Ammon's horn (tissue), 1 donor: ENCODE measurements at regions not wholly inside any gene's neighbourhood (a gene's known extent, or its start where the extent isn't known, plus 50 kb on each side); places are given as distances from the start of the nearest gene placed in this dataset.
A peak's percentile ranks its signal among the peaks of the same experiment; 100 is the strongest.

Experiments used
- DNase-seq: peaks from one replicate; pipeline ENCODE4 v3.0.0-alpha.2; 2016; ENCODE audit warnings: low spot score

DNA sequence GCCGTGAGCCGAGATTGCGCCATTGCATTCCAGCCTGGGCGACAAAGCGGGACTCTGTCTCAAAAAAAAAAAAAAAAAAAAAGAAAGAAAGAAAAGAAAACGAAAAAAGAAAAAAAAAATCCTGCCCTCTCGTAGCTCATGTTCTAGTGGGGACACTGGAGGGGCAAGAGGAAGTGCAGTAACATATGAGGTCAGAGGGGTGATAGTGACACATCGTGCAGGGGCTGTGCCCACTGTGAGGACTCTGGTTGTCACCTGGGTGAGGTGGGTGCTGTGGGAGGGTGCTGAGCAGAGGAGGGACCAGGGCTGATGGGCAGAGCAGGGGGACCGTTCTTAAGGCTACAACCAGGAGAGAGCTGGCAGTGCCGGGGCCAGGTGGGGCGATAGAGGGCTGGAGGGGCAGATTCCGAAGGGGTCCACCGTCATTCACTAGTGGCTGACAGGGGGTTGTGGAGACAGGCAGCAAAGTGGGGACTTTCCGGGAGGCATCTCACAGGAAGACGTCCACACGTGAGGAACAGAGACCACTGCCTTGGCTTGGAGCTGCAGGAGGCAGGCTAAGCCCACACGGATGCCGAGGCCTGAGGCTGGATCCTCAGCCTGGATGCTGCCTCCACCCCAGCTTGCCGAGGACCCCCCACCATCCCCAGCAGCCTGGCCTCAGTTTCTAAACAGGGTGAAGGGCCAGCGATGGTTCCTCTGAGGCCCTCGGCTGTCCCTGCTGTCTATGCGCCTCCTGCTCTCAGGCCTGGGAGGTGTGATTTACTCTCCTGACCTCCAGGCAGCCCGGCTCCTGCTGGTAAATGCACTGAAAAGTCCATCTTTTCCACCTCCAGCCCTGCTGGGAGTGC, 154.3 kb upstream of the IQSEC1 start:
- no peak for DNase-seq

DNA sequence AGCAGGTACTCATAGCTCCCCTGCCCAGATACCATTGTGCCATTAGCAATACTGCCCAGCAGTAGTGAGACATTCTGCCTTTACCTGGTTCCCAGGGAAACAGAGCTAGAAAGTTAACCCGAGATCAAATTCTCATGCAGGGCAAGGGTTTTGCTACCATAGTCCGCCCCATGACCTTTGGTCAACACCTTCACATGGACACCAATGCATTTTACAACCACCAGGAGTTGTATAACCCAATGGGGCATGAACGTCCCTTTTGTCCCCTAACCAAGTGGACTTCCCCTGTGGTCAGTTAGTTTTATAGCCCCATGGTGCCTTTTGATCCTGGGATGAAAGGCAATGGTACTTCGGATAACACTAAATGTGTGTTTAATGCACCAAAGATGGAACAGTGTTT, 151.7 kb upstream of the IQSEC1 start:
- DNase-seq, result no peak

DNA sequence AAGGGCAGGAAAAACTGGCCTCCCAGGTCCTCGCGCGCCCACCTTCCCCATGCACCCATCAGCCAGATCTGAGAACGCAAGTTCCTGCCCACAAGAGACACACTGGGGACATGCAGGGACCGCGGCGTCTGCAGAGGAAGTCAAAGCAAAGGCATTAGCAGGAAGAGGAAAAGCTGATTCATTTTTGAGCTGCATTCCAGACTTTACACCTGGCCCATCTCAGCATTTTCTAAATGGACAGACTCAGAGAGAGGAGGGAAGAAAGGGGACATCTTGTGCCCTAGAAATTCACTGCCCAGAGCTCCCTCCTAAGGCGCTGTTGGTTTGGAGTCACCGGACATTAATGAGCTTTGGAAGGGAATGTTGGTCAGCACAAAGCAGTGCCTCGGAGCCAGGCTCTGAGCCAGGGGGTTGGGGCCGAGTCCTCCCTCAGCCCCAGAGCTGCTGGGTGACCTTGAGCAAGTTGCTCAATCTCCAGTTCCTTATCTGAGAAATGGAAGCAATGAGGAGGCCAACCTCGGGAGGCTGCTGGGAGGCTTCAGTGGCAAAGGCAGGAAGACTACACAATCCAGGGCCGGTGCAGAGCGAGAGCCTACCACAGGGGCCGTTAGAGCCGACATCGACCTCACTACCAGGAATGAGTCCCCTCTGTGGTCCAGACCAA, 150.5 kb upstream of the IQSEC1 start:
- DNase-seq, result peak; percentile 34

DNA sequence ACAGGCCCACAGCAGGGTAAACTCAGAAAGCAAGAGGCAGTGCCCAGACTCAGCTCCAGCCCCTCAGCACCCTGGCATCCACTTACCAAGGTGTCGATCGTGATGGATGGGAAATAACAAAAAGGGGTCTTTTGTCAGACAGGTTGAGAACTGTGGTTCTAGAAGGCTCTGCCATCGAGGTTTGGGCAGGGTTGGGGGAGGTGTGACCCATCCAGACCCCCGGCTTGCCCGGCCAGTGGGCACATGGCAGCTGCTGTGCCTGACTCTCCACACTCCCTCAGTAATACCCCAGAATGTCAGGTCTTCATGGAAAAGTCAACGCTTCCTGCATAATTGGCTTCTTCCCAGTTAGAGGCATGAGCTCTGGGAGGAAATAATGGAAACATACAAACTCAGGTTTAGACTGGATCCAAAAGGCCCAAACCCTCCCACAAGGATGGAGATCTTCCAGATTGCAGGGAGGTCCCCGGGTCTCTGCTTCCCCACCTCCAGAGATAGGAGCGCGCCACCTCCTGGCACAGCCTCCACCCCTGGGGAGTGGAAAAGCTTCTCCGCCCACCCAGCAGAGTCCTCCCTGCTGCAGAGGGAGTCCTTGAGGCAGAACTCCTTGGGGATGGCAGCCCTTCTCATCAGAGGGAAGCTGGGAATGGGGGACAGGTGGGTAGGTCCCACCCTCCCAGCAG, 149.8 kb upstream of the IQSEC1 start:
- no peak for DNase-seq

DNA sequence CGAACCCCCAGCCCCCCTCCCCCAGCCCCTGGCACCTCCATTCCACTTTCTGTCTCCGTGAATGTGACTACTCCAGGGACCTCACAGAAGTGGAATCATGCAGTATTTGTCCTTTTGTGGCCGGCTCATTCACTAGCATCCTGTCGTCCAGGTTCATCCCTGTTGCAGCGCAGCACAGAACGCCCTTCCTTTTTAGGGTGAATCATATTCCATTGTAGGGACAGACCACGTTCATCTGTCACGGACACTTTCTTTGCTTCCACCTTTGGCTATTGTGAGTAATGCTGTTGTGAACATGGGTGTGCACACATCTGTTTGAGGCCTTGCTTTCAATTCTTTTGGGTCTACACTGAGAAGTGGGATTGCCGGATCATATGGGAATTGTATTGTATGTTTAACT, 148.9 kb upstream of the IQSEC1 start:
- DNase-seq, result no peak

DNA sequence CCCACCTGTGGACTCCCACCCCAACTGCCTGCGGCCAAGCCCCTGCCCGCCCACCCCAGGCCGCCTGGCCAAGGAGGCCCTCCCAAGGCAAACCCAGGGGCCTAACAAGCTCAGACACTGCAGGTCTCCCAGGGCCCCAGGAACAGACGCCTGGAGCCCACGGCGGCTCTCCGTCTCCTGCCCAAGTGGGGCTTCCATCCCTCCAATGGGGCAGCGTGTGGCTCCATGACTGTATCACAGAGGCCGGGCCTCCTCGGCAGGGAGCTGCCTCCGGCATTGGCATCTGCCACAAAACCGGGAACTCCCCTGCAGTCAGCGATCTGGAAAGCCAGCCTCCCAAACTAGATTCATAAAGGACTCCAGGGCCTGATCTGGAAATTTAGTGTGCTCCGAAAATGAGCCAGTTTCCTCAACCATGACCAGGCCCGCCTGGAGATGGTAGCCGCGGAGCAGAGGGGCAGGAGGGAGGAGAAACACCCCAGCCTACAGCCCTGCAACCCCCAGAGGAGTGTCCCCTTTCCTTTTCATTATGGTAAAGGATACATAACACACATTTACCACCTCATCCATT, 148.3 kb upstream of the IQSEC1 start:
- no peak for DNase-seq

DNA sequence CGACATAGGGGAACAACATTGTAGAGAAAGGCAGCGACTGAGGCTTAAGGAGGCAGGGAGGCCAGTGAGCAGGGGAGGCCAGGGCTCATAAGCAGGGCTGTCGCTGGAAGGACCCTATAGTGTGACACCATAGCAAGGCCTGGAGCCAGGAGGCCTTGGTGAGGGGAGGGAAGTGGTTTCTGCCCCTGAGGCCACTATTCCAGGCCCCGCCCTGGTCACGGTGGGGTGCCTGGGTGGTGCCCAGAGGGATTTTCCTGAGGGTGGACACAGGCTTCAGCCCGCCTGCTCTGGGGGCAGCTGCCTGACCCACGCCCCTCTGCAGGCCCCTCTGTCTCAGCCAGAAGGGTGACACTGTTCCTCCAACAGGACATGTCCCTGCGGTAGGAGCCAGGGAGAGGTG, 147.8 kb upstream of the IQSEC1 start:
- DNase-seq, result no peak

DNA sequence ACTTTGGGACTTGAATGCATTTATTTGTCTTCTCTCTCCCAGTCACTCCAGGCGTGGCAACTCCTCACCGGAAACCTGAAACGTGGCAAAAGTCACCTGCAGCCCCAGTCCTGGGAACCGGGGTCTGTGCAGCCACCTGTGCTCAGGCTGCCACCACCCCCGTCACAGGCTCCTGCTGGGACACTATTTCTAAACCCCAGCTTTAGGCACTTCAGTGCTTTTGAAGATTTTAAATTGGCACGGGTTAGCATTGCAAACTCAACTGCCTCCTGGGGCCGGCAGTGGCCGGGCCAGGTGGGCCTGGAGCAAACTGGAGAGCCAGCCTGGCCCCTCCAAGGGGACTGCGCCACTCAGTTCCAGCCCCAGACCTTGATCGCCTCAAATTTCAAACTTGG, 146.7 kb upstream of the IQSEC1 start:
- no peak for DNase-seq

DNA sequence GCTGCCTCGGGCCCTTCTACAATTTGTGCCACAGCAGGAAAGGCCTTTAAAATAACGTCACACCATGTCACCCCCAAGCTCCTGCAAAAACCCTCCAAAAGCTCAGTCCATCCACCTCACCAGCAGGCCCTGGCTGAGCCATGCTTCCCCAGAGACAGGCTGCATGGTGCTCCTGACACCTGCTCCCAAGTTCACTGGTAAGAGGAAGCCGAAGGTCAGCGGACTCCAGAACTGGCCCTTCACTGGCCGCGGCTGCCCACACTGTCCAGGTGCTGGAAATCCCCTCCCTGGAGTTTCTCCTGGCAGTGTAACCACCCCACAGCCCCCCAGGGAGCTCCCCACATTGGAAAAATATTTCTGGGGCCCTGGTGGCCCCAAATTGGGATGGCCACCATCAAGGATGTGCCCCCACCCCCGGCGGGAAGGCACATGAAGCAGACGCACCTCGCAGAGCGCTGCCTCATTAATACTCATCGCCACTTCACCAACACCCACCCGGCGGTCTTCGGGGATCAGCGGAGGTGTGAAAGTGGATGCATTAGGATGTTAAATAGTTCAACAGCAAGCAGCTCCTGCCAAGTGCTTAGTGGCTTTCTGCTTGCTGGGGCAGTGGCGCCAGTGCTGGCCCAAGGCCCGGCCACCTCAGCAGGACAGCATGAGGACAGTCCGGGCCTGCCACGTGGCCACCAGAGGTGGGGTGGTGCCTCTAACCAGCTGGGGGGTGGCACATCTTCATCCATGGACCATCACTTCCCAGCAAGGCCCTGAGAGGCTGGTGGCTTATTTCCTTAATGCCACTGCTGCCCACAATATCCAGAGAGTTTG, 146.1 kb upstream of the IQSEC1 start:
- peak; percentile 54 for DNase-seq

DNA sequence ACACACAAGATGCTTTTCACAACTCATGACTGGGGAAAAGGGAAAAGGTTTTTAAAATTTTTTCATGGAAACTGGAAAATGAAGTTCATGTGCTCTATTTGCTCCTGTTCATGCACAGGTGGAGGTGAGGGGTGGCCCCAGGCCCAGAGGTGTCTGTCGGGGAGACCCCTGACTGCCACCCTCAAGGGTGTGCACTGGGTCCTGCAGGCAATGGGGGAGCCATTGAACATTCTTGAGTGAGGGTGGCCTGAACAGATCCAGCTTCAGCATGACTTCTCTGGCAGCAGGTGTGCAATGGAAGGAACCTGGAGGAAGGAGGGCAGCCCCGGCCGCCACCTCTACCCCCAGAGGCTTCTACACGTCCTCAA, 145.3 kb upstream of the IQSEC1 start:
- no peak for DNase-seq

DNA sequence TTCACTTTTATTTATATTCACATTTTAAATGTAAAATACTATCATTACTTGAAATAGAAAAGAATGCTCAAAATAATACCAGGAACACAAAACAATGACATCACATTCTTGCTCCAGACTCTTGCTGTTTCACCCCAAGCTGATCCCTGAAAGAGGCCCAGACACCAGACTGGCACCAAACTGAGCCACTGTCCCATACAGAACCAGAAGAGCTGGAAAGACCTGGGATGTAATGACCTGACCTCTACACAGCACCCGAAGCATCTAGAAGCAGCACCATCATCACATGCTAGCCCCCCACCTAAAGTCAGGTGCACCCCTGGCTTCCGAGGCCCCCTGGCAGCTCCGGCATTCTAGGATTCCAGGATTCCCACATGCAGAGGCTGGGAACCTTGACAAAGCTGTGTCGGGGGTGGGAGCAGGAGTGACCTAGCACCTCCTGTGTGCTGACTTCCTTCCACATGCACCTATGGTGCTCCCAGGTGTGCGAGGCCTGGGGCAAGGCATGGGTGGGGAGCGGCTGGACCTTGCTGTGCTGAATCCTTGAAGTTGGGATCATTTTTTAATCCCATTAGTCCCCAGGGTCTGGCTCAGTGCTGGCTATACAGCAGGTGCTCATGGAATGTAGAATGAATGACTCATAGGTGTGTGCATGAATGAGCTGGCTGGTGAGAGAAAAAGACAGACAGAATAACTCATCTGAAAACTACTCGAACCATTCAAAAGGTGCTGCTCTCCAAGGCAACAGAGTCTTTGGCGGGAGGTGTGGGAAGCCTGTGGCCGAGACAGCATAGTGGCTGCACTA, 144.7 kb upstream of the IQSEC1 start:
- no peak for DNase-seq

DNA sequence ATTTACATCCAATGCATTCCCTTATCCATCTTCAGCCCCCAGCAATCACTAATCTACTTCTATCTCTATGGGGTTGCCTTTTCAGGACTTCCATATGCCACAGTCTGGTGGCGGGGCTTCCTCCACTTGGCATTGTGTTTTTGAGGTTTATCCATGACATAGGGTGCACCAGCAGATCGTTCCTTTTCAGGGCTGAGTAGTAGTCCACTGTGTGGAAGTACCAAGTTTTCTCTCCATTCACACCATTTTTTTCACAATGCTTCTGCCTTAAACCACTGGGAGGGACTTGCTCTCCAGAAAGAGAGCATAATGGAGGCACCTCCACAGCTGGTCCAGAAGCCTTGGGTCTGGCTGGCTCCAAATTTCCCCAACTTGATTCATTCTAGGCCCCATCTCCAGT, 144.0 kb upstream of the IQSEC1 start:
- DNase-seq, result no peak

DNA sequence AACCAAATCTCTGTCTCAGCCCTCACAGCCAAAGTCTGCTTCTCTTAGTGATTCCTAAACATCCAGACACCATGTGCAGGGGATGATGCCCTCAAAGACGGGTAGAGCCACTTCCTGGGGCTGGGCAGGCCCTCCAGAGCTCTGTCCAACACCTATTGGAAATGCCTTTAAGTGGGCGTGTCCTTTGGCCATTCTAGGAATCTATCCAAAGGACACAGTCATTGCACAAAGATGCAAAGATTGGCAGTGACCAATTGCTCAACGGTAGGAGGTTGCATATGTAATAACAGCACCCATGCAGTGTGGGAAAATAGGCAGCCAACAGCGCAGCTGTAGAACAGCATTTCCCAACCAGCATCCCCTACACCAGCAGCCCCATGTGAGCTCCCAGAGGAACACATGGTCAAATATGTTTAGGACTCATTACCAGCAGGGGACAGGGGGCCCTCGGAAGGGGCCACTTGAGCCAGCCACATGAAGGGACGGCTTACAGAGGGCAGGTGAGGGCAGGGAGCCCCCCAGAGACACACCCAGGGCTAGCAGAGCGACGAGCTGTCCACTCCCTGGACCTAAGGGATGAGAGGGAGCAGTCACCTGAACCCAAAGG, 142.8 kb upstream of the IQSEC1 start:
- DNase-seq, result no peak

DNA sequence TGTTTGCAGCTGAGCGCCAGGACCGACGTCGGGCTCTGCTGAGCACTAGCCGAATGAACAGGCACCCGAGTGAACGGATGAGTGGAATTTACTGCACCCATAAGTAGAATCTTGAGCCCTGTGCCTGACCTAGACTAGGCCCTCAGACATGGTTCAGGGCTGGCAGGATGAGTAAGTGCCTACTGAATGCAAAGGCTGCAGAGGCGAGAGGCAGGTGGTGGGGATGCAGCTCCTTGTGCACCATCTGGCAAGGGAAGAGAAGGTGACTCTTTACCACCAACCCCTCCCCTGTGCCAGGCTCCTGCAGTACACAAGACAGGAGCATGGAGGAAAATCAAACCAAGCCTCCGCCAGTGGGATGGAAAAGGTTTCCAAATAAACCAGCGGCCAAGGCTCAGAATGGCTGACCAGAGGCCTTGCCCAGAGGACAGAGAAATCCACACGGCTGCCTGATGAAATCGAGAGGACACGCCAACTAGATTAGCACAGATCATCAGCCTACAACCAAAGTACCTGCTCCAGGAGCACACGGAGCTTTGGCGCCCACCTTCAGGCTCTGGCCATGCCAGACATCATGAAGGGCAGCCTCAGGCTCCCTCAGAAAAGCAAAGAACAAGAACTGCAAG, 141.7 kb upstream of the IQSEC1 start:
- no peak for DNase-seq

DNA sequence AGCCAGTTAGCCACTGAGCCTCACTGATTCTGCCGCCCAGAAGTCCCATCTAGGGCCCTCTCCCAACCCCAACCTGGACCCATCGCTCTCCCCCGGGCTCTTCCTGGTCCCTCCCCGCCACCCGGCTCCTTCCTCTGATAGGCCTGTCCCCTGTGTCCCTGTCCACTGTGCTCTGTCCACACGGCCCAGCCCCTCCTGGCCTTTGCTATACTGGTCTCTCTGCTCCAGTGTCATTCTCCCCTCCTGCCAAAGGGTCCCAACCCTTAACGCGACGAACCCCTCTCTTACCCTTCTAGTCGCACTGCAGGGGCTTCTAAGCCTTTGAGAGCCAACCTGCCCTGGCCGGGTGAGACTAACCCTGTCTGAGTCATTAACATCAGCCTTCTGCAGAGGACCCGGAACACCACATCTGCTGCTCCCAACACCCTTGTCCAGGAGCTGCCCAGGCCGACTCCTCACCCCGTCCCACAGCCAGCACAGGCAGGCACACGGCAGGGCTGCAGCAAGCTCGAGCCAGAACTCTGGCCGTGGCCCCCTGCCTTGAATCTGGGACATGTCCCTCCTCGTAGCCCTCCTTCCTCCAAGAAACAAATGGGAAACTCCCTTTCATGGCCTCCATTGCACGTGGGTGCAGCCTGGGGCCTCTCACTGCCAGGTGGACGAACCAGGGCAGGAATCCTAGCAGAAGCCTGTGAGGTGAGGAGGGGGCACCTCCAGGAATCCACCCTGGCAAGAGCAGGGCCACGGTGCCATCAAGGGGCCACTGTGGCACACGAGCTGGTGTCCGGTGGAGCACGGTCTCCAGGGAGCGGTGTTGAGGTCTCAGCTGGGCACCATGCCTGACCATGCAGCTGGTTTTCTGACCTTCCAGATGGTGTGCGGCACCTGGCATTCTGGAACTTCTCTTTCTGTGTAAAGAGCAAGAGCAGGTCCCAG, 140.9 kb upstream of the IQSEC1 start:
- no peak for DNase-seq

DNA sequence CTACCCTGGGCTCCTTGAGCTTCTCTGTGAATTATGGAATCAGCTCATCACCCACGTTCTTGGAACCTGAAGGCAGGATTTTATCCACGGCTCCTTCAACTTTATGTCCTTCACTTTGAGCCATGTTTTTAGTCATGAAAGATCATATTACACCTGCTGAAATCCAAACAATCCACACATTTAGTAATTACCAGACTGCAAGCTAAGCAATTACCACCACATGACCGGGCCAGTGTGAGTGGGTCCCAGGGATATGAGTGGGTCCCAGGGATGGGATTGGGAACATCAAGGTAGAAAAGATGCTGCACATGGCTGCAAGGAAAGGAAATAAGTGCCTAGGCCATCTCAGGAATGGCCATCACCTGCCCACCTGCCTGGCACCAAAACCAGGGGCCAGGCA, 140.3 kb upstream of the IQSEC1 start:
- DNase-seq, result no peak

DNA sequence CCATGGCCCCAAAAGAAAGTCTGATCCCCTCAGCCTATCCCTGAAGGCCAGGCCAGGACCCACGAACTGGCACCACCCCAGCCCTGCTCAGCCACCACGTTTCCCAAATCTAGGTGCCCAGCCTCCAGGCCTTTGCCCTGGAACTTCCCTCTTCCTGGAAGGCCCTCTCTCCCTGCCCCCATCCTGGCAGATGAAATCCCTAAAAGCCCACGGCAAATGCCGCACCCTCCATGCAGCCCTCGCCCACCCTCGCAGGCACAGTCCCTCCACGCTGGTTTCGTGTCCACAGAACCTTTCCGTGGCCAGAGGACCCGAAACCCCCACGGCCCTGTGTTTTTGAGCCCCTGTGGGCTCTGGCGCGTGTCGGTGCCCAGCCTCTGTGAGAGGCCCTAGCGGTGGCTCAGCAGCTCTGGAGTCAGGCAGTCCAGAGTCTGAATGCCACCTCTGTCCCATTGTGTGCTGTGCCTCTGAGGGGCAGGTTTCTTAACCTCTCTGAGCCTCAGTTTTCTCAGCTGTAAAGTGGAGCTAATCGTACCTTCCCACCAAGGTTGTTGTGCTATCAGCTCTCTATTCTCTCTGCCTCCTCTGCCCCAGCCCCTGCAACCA, 138.5 kb upstream of the IQSEC1 start:
- no peak for DNase-seq

DNA sequence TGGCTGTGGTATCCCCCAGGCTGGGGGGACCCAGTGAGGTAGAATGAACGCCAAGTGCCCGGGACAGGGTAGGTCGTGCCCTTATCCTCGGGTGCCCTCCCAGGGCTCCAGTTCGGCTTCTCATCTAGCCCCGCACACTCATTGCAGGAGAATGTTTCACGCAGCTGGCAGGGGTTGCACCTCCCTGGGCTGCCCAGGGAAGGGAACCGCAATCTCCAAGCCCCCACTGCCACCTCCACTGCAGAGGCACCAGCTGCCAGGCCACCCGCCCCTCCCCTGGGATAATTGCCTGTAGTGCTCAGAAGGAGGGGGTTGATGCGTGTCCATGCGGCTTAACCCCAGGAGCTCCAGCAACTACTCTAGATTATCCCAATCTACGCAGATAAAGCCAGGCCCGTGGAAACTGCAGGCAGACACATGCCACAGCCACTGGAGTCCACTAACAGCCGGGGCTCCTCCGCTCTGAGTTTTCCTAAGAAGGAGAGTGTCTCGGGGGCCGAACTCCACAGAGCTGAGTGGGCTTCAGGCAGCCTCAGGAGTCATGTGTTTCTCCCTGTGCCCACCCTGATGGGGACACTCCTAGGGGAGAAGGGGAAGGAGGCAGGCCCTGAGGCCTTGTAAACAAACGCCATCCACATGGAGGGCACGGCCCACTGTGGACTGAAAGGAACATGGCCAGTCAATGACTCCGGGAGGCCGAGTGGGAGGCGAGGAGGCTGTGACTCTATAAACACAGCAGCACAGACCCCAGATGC, 137.2 kb upstream of the IQSEC1 start:
- DNase-seq, result no peak
